ENCODE measurements at regions not wholly inside any gene's neighbourhood (a gene's known extent, or its start where the extent isn't known, plus 50 kb on each side); places are given as distances from the start of the nearest gene placed in this dataset.

GRCh38 chr13:38606699-38607535, 80.0 kb upstream of the FREM2 start:
- no peak for DNase-seq (ENCODE audit: low read depth in 2 of 2)

GRCh38 chr13:38617936-38618335, 68.9 kb upstream of the FREM2 start:
- no peak for DNase-seq (ENCODE audit: low read depth in 2 of 2)

GRCh38 chr13:38618336-38618735, 68.5 kb upstream of the FREM2 start:
- no peak for DNase-seq (ENCODE audit: low read depth in 2 of 2)

GRCh38 chr13:38618881-38619280, 68.0 kb upstream of the FREM2 start:
- DNase-seq (ENCODE audit: low read depth in 2 of 2): no peak

GRCh38 chr13:38620876-38621275, 66.0 kb upstream of the FREM2 start:
- DNase-seq (ENCODE audit: low read depth in 2 of 2): no peak

- DNase-seq (ENCODE audit: low read depth in 2 of 2): no peak
Observed at GRCh38 chr13:38624822-38625221, 62.1 kb upstream of the FREM2 start.

GRCh38 chr13:38628554-38628953, 58.3 kb upstream of the FREM2 start:
- DNase-seq (ENCODE audit: low read depth in 2 of 2): no peak

GRCh38 chr13:38630780-38631179, 56.1 kb upstream of the FREM2 start:
- no peak for DNase-seq (ENCODE audit: low read depth in 2 of 2)

GRCh38 chr13:38635030-38635429, 51.8 kb upstream of the FREM2 start:
- DNase-seq (ENCODE audit: low read depth in 2 of 2): no peak

GRCh38 chr13:38636073-38636472, 50.8 kb upstream of the FREM2 start:
- DNase-seq (ENCODE audit: low read depth in 2 of 2): no peak

GRCh38 chr13:38636761-38637160, 50.1 kb upstream of the FREM2 start:
- no peak for DNase-seq (ENCODE audit: low read depth in 2 of 2)
